Lower leg skin (tissue), 3 donors: ENCODE measurements at regions not wholly inside any gene's neighbourhood (a gene's known extent, or its start where the extent isn't known, plus 50 kb on each side); places are given as distances from the start of the nearest gene placed in this dataset.

Source experiments
- CTCF ChIP-seq, 3 donors: fragments of 450-650 bp; IDR thresholded peaks; one replicate each; pipeline ENCODE4 v1.5.1; 2016; ENCODE audit warnings: antibody characterized with exemption in 3 of 3, mild to moderate bottlenecking in 3 of 3, moderate library complexity in 2 of 3
- POLR2A ChIP-seq, 2 donors: fragments of 450-650 bp; IDR thresholded peaks; one replicate each; pipeline ENCODE4 v1.6.1; 2016 to 2017; ENCODE audit warnings: antibody characterized with exemption in 2 of 2, mild to moderate bottlenecking in 1 of 2, moderate library complexity in 1 of 2

DNA sequence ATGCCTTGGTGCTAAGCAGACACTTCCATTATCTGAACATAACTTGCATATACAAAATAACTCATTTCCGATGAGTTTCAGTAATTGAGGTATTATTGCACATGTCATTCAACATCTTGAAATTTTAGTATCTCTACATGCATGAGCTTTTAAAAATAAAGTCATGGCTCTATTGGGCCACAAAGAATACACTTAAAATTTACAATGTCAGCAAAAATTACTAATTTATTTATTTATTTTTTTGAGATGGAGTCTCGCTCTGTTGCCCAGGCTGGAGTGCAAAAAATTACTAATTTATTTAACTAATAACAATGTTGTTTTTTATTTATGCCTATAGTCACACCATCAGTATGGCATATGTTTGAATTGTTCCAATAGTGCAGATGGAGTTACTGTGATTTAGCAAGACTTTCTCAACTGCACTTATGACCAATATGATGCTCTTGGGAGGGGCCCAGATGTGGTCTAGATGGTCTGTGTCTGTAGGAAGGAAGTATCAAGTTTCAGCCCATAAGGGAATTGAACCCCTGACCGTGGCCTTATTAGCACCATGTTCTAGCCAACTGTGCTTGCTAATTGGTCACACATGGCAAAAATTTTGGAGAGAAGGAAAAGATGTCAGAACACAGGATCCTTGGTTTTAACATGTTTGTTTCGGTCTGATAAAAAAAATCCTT, 370.7 kb upstream of the TSHZ2 start:
- TF ChIP-seq CTCF (IDR thresholded peaks at IDR 0.05), result no peak
- TF ChIP-seq POLR2A (IDR thresholded peaks at IDR 0.05), result no peak
